Neural cell (in vitro differentiated cells): ENCODE measurements at regions not wholly inside any gene's neighbourhood (a gene's known extent, or its start where the extent isn't known, plus 50 kb on each side); places are given as distances from the start of the nearest gene placed in this dataset.

Experiments
- EP300 ChIP-seq: fragments of 450-650 bp; conservative IDR thresholded peaks from 2 replicates; pipeline ENCODE4 v1.6.1; 2014; ENCODE audit warnings: antibody characterized with exemption, mild to moderate bottlenecking, moderate library complexity; ENCODE audit not compliant: poor library complexity, severe bottlenecking
- EZH2 ChIP-seq: fragments of 200-600, 300-800 bp; shearing (Covaris generic), sonication (generic); IDR thresholded peaks from 2 replicates; pipeline ENCODE4 v1.6.1; 2014; ENCODE audit warnings: antibody characterized with exemption, low read length, borderline replicate concordance, mild to moderate bottlenecking; ENCODE audit not compliant: insufficient read depth, poor library complexity, severe bottlenecking
- MXI1 ChIP-seq: fragments of 450-650 bp; conservative IDR thresholded peaks from 2 replicates; pipeline ENCODE4 v1.6.1; 2014; ENCODE audit warnings: antibody characterized with exemption, mild to moderate bottlenecking; ENCODE audit not compliant: poor library complexity, severe bottlenecking
- POLR2AphosphoS5 ChIP-seq: IDR thresholded peaks from 2 replicates; pipeline ENCODE4 v1.6.1; 2012
- RAD21 ChIP-seq: fragments of 450-650 bp; conservative IDR thresholded peaks from 2 replicates; pipeline ENCODE4 v1.6.1; 2014; ENCODE audit warnings: antibody characterized with exemption, mild to moderate bottlenecking, moderate library complexity
- TF ChIP-seq, protein P1 (sequence below): fragments of 450-650 bp; IDR thresholded peaks from 2 replicates; pipeline ENCODE4 v1.5.1; 2014; ENCODE audit warnings: antibody characterized with exemption, mild to moderate bottlenecking, moderate library complexity; ENCODE audit not compliant: poor library complexity, severe bottlenecking
- TF ChIP-seq, protein P2 (sequence below): IDR thresholded peaks from 2 replicates; pipeline ENCODE4 v1.6.1; 2012; ENCODE audit warnings: borderline replicate concordance

DNA sequence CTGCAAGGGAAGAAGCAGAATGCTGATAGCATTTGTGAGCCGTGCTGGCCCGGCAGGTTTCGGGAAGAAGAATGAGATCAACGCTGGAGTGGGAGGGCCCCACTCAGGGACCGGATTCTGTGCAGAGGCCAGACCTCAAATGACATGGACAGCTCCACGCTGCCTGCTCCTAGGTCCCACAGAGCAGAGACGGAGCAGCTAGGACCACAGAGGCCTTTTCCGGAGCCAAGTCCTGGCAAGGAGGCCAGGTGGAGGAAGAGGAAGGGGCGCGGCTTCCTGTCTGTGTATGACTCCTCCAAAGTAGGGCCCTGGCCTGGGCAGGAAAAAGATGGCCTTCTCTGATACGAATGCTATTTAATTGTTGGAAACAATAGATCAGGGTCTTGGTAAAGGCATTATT, 139.9 kb downstream of the LRRC30 start:
- no peak for TF ChIP-seq POLR2AphosphoS5
- TF ChIP-seq, protein P1, sequence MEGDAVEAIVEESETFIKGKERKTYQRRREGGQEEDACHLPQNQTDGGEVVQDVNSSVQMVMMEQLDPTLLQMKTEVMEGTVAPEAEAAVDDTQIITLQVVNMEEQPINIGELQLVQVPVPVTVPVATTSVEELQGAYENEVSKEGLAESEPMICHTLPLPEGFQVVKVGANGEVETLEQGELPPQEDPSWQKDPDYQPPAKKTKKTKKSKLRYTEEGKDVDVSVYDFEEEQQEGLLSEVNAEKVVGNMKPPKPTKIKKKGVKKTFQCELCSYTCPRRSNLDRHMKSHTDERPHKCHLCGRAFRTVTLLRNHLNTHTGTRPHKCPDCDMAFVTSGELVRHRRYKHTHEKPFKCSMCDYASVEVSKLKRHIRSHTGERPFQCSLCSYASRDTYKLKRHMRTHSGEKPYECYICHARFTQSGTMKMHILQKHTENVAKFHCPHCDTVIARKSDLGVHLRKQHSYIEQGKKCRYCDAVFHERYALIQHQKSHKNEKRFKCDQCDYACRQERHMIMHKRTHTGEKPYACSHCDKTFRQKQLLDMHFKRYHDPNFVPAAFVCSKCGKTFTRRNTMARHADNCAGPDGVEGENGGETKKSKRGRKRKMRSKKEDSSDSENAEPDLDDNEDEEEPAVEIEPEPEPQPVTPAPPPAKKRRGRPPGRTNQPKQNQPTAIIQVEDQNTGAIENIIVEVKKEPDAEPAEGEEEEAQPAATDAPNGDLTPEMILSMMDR, result no peak
- TF ChIP-seq EZH2, result no peak
- TF ChIP-seq EP300, result no peak
- TF ChIP-seq MXI1, result no peak
- TF ChIP-seq RAD21, result no peak
- TF ChIP-seq, protein P2, sequence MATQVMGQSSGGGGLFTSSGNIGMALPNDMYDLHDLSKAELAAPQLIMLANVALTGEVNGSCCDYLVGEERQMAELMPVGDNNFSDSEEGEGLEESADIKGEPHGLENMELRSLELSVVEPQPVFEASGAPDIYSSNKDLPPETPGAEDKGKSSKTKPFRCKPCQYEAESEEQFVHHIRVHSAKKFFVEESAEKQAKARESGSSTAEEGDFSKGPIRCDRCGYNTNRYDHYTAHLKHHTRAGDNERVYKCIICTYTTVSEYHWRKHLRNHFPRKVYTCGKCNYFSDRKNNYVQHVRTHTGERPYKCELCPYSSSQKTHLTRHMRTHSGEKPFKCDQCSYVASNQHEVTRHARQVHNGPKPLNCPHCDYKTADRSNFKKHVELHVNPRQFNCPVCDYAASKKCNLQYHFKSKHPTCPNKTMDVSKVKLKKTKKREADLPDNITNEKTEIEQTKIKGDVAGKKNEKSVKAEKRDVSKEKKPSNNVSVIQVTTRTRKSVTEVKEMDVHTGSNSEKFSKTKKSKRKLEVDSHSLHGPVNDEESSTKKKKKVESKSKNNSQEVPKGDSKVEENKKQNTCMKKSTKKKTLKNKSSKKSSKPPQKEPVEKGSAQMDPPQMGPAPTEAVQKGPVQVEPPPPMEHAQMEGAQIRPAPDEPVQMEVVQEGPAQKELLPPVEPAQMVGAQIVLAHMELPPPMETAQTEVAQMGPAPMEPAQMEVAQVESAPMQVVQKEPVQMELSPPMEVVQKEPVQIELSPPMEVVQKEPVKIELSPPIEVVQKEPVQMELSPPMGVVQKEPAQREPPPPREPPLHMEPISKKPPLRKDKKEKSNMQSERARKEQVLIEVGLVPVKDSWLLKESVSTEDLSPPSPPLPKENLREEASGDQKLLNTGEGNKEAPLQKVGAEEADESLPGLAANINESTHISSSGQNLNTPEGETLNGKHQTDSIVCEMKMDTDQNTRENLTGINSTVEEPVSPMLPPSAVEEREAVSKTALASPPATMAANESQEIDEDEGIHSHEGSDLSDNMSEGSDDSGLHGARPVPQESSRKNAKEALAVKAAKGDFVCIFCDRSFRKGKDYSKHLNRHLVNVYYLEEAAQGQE, result no peak
